A673 (cell line): ENCODE measurements at regions not wholly inside any gene's neighbourhood (a gene's known extent, or its start where the extent isn't known, plus 50 kb on each side); places are given as distances from the start of the nearest gene placed in this dataset.

Source experiments
- EZH2 ChIP-seq: fragments of 200-600 bp; sonication (generic); IDR thresholded peaks from 2 replicates; pipeline ENCODE4 v1.6.1; 2017; ENCODE audit warnings: borderline replicate concordance, low read depth, mild to moderate bottlenecking, mixed read lengths, antibody characterized with exemption, low read length; ENCODE audit not compliant: poor library complexity, severe bottlenecking
- TF ChIP-seq, protein P1 (sequence below): fragments of 300-800, 200-600 bp; sonication (generic); conservative IDR thresholded peaks from 2 replicates; pipeline ENCODE4 v1.5.1; 2017; ENCODE audit warnings: low read depth, mild to moderate bottlenecking, antibody characterized with exemption, low read length, moderate library complexity, mixed read lengths

DNA sequence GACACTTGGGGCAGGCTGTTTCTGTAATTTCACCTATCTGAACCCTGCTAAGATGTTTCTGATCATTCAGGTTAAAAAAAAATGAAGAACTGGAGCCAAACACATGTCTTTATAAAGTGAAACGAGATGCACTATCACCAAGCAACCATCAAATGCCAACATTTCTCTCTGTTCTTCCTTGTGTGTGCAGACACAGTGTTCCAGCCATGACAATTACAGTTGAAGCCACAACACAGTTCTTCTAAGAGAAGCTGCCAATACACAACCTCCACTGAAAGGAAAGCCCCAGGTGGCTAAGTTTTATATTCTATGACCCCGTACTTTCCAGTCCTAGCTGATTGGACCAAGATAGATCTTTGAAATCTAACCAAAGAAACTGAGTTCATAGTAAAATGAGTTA is 181.8 kb downstream of the RAD51AP2 start:
- TF ChIP-seq EZH2 = no peak
- TF ChIP-seq, protein P1, sequence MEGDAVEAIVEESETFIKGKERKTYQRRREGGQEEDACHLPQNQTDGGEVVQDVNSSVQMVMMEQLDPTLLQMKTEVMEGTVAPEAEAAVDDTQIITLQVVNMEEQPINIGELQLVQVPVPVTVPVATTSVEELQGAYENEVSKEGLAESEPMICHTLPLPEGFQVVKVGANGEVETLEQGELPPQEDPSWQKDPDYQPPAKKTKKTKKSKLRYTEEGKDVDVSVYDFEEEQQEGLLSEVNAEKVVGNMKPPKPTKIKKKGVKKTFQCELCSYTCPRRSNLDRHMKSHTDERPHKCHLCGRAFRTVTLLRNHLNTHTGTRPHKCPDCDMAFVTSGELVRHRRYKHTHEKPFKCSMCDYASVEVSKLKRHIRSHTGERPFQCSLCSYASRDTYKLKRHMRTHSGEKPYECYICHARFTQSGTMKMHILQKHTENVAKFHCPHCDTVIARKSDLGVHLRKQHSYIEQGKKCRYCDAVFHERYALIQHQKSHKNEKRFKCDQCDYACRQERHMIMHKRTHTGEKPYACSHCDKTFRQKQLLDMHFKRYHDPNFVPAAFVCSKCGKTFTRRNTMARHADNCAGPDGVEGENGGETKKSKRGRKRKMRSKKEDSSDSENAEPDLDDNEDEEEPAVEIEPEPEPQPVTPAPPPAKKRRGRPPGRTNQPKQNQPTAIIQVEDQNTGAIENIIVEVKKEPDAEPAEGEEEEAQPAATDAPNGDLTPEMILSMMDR = no peak
